HK-2 (cell line): ENCODE measurements at regions not wholly inside any gene's neighbourhood (a gene's known extent, or its start where the extent isn't known, plus 50 kb on each side); places are given as distances from the start of the nearest gene placed in this dataset.
"Not testable (repeated sequence)": the region's sequence is repeated elsewhere in the genome, so short reads cannot be mapped to it uniquely, and the experiment has no call there.

Experiments used
- DNase-seq: peaks from one replicate; pipeline ENCODE4 v3.0.0-alpha.2; 2018; ENCODE audit not compliant: unreplicated experiment

- DNase-seq = not testable (repeated sequence)
Measured at GRCh38 chrX:67213686-67214085, 330.1 kb upstream of the AR start.

DNA sequence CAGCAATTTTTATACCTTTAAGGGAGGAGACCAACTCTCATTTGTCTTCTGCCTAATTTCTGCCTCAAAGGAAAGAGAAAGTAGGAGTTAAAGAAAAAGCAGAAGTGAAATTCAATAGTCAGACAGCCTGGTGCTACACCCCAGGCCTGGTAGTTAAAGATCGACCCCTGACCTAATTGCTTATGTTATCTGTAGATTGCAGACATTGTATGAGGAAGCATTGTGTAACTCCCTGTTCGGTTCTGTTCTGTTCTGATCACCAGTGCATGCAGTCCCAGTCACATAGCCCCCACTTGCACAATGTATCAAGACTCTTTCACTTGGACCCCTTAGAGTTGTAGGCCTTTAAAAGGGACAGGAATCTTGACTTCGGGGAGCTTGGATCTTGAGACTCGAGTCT, 335.9 kb upstream of the AR start:
- DNase-seq = no peak

- DNase-seq = no peak
Measured at GRCh38 chrX:67159437-67159836, 384.4 kb upstream of the AR start.

GRCh38 chrX:67114635-67115034, 429.2 kb upstream of the AR start:
- DNase-seq = no peak

GRCh38 chrX:67105758-67106116, 438.1 kb upstream of the AR start:
- no peak for DNase-seq

DNA sequence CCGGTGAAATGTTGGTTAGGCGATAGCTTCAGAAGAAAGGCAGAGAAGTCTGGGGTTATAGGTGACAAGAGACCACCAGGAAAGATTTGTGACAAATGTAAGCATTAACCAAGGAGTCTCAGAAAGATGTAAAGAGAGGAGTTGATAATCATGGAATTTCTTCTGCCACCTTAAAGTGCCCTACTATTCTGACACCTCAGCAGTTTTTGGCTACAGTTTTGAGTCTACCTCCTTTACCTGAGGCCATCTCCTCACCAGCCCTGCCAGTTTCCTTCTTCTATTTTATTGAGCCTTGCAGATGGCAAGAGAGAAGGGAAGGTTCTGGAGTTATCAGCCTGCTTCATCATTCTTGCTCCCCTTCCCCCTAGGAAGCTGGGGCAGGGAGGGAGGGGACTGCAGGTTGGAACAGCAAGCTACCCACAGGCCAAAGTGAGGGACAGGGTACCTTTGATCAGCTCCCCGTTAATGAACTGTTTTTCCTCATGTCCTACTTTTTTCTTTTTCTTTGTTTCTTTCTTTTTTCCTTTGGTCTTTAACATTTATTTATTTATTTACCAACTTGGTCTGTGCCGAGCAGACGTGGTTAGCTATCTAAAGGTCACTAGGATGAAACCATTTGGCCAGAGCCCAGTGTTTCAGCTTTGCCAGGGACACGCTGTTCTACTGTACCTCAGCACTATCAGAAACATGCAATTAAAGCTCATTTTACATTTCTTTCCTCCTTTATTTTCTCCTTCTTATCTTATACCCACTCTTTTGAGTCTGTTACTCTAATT, 438.7 kb upstream of the AR start:
- no peak for DNase-seq

DNA sequence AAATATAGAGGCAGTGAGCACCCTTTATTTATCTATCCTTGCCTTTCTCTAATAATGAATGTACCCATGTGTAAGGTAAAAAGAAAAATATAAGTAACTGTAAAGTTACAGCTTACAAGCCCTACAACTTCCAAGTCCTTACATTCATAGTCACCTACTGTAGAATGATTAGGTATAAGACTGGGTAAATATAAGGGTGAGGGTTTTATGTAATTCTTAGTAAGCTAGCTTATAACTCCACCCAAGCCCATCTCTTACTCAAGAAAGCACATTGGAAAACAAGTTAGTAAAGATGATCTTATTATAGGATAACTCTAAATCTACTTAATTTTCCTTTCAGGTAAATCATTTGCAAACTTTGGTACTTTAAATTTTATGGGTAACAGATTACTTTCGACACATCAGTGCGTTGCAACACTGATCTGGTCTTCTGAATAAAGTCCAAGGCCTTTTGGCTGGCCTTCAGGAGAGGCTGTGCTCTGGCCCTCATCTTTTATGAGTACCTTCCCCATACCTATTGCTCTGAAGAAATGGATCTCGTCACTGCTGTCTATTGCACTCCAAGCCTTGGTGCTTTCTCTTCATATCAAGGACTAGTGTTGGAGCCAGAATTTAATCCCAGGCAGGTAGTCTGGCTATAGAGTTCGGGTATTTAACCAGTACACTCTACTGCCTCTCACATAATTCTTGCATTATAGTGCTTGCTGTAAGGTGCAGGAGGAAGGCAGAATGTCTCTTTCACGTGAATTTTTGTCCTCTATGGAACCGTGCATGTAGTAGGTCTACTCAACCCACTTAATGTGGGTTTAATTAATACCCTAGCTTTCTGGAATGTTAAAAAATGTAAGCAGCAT, 443.6 kb upstream of the AR start:
- DNase-seq = no peak

DNA sequence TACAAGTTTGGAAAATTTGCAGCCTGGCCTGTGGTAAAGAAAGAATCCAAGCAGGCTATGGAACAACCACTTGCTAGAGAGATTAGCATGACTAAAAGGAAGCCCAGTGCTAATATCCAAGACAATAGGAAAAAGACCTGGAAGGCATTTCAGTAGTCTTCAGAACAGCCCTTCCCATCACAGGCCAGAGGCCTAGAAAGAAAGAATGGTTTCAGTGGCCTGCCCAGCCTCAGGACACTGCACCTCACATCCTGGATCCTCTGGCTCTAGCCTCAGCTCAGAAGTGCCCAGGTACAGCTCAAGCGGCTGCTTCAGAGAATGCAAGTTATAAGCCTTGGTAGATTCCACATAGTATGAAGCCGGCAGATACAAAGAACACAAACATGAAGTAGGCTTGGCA, 449.8 kb upstream of the AR start:
- DNase-seq = no peak

GRCh38 chrX:67050760-67051159, 411.9 kb upstream of the EDA2R start:
- no peak for DNase-seq

- DNase-seq = no peak
Measured at GRCh38 chrX:67044866-67045265, 406.0 kb upstream of the EDA2R start.

- no peak for DNase-seq
Measured at GRCh38 chrX:67044029-67044653, 405.3 kb upstream of the EDA2R start.

DNA sequence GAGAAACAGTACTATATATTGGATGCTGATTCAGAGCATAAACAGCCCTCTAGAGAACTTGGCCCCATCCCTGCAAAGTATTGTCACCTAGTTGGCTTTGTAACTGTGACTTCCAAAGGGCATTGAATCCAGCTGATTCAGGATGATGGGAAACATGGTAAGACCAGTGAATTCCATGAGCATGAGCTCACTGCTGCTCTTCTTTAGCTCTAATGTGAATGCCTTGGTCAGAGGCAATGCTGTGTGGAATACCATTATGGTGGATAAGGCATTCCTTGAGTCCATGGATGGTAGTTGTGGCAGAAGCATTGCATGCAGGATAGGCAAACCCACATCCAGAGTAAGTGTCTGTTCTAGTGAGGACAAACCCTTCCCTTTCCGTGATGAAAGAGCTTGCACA, 365.6 kb upstream of the EDA2R start:
- DNase-seq = no peak

DNA sequence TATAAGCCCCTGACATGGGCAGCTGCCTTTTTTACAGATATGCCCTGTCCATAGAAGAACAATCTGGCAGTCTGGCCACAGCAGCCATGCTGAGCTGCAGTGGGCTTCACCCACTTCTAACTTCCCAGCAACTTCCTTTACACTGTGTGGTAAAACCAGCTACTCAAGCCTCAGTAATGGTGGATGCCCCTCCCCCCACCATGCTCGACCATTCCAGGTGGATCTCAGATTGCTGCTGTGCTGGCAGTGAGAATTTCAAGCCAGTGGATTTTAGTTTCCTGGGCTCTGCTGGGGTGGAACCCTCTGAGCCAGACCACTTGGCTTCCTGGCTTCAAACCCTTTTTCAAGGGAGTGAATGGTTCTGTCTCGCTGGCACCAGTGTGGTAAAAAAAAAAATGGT, 355.9 kb upstream of the EDA2R start:
- no peak for DNase-seq

DNA sequence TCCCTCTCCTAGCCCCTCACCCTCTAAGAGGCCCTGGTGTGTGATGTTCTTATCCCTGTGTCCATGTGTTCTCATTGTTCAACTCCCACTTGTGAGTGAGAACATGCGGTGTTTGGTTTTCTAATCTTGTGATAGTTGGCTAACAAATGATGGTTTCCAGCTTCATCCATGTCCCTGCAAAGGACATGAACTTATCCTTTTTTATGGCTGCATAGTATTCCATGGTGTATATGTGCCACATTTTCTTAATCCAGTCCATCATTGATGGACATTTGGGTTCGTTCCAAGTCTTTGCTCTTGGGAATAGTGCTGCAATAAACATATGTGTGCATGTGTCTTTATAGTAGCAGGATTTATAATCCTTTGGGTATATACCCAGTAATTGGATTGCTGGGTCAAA, 353.2 kb upstream of the EDA2R start:
- DNase-seq = not testable (repeated sequence)

DNA sequence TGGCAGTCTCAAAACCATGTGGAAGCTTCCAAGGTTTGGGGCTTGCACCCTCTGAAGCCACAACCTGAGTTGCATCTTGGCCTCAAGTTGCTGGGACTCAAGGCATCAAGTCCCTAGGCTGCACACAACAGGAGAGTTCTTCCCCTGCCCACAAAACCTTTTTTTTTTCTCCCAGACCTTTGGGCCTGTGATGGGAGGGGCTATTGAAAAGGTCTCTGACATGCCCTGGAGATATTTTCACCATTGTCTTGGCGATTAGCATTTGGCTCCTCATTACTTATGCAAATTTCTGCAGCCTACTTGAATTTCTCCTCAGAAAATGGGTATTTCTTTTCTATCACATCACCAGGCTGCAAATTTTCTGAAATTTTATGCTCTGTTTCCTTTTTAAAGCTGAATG, 349.5 kb upstream of the EDA2R start:
- DNase-seq = no peak

DNA sequence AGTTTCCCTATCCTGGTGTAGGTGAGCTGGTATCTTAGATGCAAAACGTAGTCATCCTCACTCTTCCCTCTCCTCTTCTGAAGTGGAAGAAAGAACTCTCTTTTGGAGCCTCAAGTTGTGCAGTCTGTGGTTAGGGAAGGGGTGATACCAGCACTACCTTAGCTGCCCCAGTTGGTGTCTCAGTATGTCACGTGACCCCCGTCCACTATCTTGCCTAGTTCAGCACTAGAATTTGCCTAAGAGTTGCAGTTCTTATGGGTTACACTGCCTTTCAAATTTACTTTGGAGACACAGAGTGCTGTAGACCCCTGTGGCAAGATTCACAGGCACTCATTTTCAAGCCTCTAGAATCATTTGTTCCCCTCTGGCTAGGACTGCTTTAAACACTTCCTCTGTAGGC, 322.8 kb upstream of the EDA2R start:
- DNase-seq = no peak

- no peak for DNase-seq
Measured at GRCh38 chrX:66931713-66932112, 292.8 kb upstream of the EDA2R start.

DNA sequence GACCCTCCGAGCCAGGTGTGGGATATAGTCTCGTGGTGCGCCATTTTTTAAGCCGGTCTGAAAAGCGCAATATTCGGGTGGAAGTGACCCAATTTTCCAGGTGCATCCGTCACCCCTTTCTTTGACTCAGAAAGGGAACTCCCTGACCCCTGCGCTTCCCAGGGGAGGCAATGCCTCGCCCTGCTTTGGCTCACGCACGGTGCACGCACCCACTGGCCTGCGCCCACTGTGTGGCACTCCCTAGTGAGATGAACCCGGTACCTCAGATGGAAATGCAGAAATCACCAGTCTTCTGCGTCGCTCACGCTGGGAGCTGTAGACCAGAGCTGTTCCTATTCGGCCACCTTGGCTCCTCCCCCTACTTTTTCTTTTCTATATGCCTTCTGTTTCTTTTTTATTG, 291.6 kb upstream of the EDA2R start:
- not testable (repeated sequence) for DNase-seq

DNA sequence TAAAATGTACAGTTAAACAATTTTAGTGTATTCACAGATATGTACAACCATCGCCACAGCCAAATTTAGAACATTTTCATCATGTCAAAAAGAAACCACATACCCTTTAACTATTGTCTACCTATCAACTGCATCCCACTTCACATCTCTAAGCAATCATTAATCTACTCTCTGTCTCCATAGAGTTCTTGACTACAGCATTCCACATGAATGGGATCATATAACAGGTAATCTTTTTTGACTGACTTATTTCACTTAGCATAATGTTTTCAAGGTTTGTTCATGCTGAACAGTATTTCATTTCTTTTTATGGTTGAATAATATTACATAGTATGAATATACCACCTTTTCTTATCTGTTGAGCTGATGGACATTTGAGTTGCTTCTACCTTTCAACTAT, 281.4 kb upstream of the EDA2R start:
- no peak for DNase-seq

GRCh38 chrX:66919280-66919832, 280.5 kb upstream of the EDA2R start:
- no peak for DNase-seq

DNA sequence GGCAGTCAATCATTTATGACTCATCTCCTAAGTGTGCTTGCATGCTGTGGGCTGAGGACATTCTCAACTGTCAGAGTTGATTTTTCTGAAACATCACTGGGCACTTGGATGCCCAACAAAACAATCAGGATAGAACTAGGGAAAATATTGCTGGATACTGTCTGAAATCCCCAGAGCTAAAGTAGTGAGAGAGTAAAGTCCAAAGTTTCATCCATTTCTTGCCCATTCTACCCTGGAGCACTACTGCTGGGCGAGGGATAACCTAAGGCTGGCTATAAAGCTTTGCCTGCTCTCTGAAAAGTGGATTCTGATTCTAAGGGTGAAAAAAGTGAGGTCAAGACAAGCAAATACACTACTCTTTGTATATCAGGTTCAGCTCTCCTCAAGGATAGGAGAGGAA, 279.6 kb upstream of the EDA2R start:
- no peak for DNase-seq

DNA sequence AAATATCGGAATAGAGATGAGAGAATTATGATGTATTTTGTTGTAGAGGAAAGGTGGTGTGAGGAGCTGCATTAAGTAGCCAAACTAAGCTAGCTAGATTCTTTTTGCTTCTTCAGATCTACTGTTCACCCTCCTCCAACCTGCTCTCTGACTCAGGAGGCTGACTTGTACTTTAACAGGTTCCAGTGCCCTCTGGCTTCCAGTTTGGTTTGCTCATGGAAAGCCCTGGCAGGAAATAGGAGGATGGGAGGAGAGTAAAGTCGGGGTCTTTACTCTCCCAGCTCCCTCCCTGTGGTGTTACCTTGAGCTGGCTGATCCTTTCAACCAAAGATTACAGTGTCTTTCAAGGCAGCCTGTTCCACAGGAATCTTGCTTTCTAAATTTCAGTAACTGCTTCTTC, 277.0 kb upstream of the EDA2R start:
- DNase-seq = no peak

- no peak for DNase-seq
Measured at GRCh38 chrX:66914080-66914479, 275.2 kb upstream of the EDA2R start.
